GM12874 (cell line): ENCODE measurements at regions not wholly inside any gene's neighbourhood (a gene's known extent, or its start where the extent isn't known, plus 50 kb on each side); places are given as distances from the start of the nearest gene placed in this dataset.

Experiments used
- CTCF ChIP-seq: IDR thresholded peaks from 2 replicates; pipeline ENCODE4 v1.5.1; 2011; ENCODE audit warnings: low read depth, mild to moderate bottlenecking, control low read depth, low read length, moderate library complexity; ENCODE audit not compliant: insufficient read depth

GRCh38 chr5:56426693-56427092 lies 193.6 kb upstream of the ANKRD55 start:
- TF ChIP-seq CTCF: no peak

GRCh38 chr5:56422076-56422762 lies 189.1 kb upstream of the ANKRD55 start:
- no peak for TF ChIP-seq CTCF

- TF ChIP-seq CTCF: no peak
These were observed 188.3 kb upstream of the ANKRD55 start for GRCh38 chr5:56421246-56422075.

- TF ChIP-seq CTCF: no peak
These were observed 187.2 kb upstream of the ANKRD55 start for GRCh38 chr5:56420323-56420722.

GRCh38 chr5:56419667-56420066 lies 186.5 kb upstream of the ANKRD55 start:
- TF ChIP-seq CTCF: no peak

- TF ChIP-seq CTCF: no peak
These were observed 182.2 kb upstream of the ANKRD55 start for GRCh38 chr5:56415356-56415765.

GRCh38 chr5:56414066-56414465 lies 180.9 kb upstream of the ANKRD55 start:
- TF ChIP-seq CTCF: no peak
